ENCODE measurements at regions not wholly inside any gene's neighbourhood (a gene's known extent, or its start where the extent isn't known, plus 50 kb on each side); places are given as distances from the start of the nearest gene placed in this dataset.

GRCh38 chr2:236473691-236474090, 95.9 kb upstream of the ACKR3 start:
- BruUV-seq (replicated peaks): no TSS peak
- no peak overlapping the region for H3K4me2 ChIP-seq (ENCODE audit: low read length)
- no peak overlapping the region for H3K9ac ChIP-seq (ENCODE audit: low read length)
- H3K4me1 ChIP-seq (ENCODE audit: control insufficient read depth in 1 of 2, insufficient read depth in 2 of 2, low read length in 2 of 2): no peaks in the 10 kb centered on the region
- H3K9me2 ChIP-seq (ENCODE audit: insufficient read depth): no peaks in the 10 kb centered on the region
- H3K79me2 ChIP-seq (ENCODE audit: insufficient read depth, low read length): no peaks in the 10 kb centered on the region
- no peaks in the 10 kb centered on the region for H3K36me3 ChIP-seq (ENCODE audit: control insufficient read depth in 1 of 2, insufficient read depth in 2 of 2, low read length in 2 of 2)
- DNase-seq (ENCODE audit: low read depth, low spot score): no peak
- intact Hi-C loops (cut with micrococcal nuclease): no loop called here
- no peak overlapping the region for H3K27ac ChIP-seq (ENCODE audit: low read depth, low read length)
- no peak overlapping the region for H2AFZ ChIP-seq (ENCODE audit: low read depth, low read length, poor library complexity, severe bottlenecking)
- no peaks in the 10 kb centered on the region for H4K20me1 ChIP-seq (ENCODE audit: insufficient read depth)
- RAD21 ChIA-PET (ENCODE audit: low non-redundant PET in 1 of 2, low total read pairs in 2 of 2, uncharacterized antibody in 2 of 2, unreplicated experiment in 2 of 2): no interaction called here
- CTCF ChIA-PET: no interaction called here
- TF ChIP-seq EZH2phosphoT487 (IDR thresholded peaks at IDR 0.05; ENCODE audit: borderline replicate concordance): no peak
- no peak for TF ChIP-seq POLR2A (IDR thresholded peaks at IDR 0.05; ENCODE audit: borderline replicate concordance, extremely low read depth, insufficient read depth, insufficient read length)
- no peak for TF ChIP-seq EGR1 (IDR thresholded peaks at IDR 0.05; ENCODE audit: low read depth)
- no peak for TF ChIP-seq YY1 (IDR thresholded peaks at IDR 0.05; ENCODE audit: extremely low read depth, insufficient replicate concordance, low read depth, low read length)
- TF ChIP-seq CTCF (IDR thresholded peaks at IDR 0.05 in 2 of 3, conservative IDR thresholded peaks at IDR 0.05 in 1 of 3; ENCODE audit: borderline replicate concordance in 1 of 3, insufficient read depth in 1 of 3, low read depth in 2 of 3, low read length in 2 of 3): no peak
- TF ChIP-seq POLR2AphosphoS5 (IDR thresholded peaks at IDR 0.05; ENCODE audit: low read depth, low read length): no peak
- no peak for TF ChIP-seq REST (IDR thresholded peaks at IDR 0.05; ENCODE audit: low read depth)
- TF ChIP-seq RAD21 (IDR thresholded peaks at IDR 0.05; ENCODE audit: low read depth): no peak
- no peak for TF ChIP-seq ZFX (IDR thresholded peaks at IDR 0.05)
- no peak for TF ChIP-seq MAX (IDR thresholded peaks at IDR 0.05)
- no peak for TF ChIP-seq TCF7L2 (IDR thresholded peaks at IDR 0.05; ENCODE audit: borderline replicate concordance, extremely low read depth, insufficient read depth, insufficient read length)
- TF ChIP-seq ELF1 (IDR thresholded peaks at IDR 0.05; ENCODE audit: borderline replicate concordance, low read depth): no peak
- TF ChIP-seq SRF (IDR thresholded peaks at IDR 0.05; ENCODE audit: low read depth): no peak
- no peak for TF ChIP-seq FOSL1 (IDR thresholded peaks at IDR 0.05; ENCODE audit: low read depth)
- TF ChIP-seq JUND (IDR thresholded peaks at IDR 0.05): no peak
- no peak for TF ChIP-seq CBX3 (IDR thresholded peaks at IDR 0.05; ENCODE audit: low read depth)
- no peak for TF ChIP-seq ATF3 (IDR thresholded peaks at IDR 0.05)
- TF ChIP-seq ZNF274 (IDR thresholded peaks at IDR 0.05; ENCODE audit: low read depth, low read length): no peak
- no peak for TF ChIP-seq ZBTB33 (IDR thresholded peaks at IDR 0.05; ENCODE audit: extremely low read depth, insufficient replicate concordance, low read length)
- H3K4me3 ChIP-seq (replicated peaks in 1 of 2; ENCODE audit: low read depth in 1 of 2, low read length in 2 of 2): no peak overlapping the region
- peaks cover 27% of the 10 kb centered on the region; the same call in 1 of the 2 replicates for H3K27me3 ChIP-seq (ENCODE audit: insufficient read depth, low read length)
- H3K9me3 ChIP-seq (ENCODE audit: control insufficient read depth in 1 of 2, insufficient read depth in 1 of 2, low read depth in 1 of 2, low read length in 2 of 2): no peaks in the 10 kb centered on the region
- no peak for ATAC-seq
- POLR2A ChIA-PET: no interaction called here
